ENCODE measurements at regions not wholly inside any gene's neighbourhood (a gene's known extent, or its start where the extent isn't known, plus 50 kb on each side); places are given as distances from the start of the nearest gene placed in this dataset.

- DNase-seq (ENCODE audit: low read depth) = peak; percentile 39
Observed at GRCh38 chr14:89466944-89467343, 49.9 kb upstream of the FOXN3 start.

More at GRCh38 chr14:89466944-89467343, 49.9 kb upstream of the FOXN3 start:
- no peak overlapping the region for H3K4me3 ChIP-seq (ENCODE audit: low read depth, low read length)
